Esophagus squamous epithelium (tissue), 5 donors: ENCODE measurements at regions not wholly inside any gene's neighbourhood (a gene's known extent, or its start where the extent isn't known, plus 50 kb on each side); places are given as distances from the start of the nearest gene placed in this dataset.

ENCODE experiments used
- DNase-seq: peaks from one replicate; lab custom pipeline; 2025; lab: John Stamatoyannopoulos, UW
- H3K27ac ChIP-seq, 4 donors: fragments of 200-600 bp; sonication (generic); one replicate each; pipeline ENCODE4 v1.5.1; 2016 to 2019; ENCODE audit warnings: mild to moderate bottlenecking in 1 of 4
- H3K27me3 ChIP-seq, 4 donors: fragments of 200-600 bp; sonication (generic); 1 replicate in 3 of 4; 2 replicates in 1 of 4; pipeline versions ENCODE4 v1.5.1 to v1.6.0; 2017 to 2021; ENCODE audit warnings: antibody characterized with exemption in 1 of 4
- H3K36me3 ChIP-seq, 3 donors: fragments of 200-600 bp; sonication (generic); one replicate each; pipeline ENCODE4 v1.5.1; 2016 to 2019
- H3K4me1 ChIP-seq, 3 donors: fragments of 200-600 bp; sonication (generic); one replicate each; pipeline ENCODE4 v1.5.1; 2017 to 2019
- H3K4me3 ChIP-seq, 4 donors: fragments of 200-600 bp; sonication (generic); 1 replicate in 3 of 4; 2 replicates in 1 of 4; pipeline ENCODE4 v1.5.1; 2016 to 2019; ENCODE audit warnings: mild to moderate bottlenecking in 2 of 4, moderate library complexity in 1 of 4
- H3K9me3 ChIP-seq, 3 donors: fragments of 200-600 bp; sonication (generic); one replicate each; pipeline ENCODE4 v1.5.1; 2016 to 2019
- POLR2A ChIP-seq, 4 donors: fragments of 450-650 bp; IDR thresholded peaks; one replicate each; pipeline ENCODE4 v1.6.1; 2017; ENCODE audit warnings: antibody characterized with exemption in 4 of 4, mild to moderate bottlenecking in 4 of 4, moderate library complexity in 3 of 4
- WGBS, 2 donors: methylation state at CpG; one replicate each; pipeline ENCODE4 v1.1.5; 2018; 5-methylcytosine and 5-hydroxymethylcytosine counted together
- intact Hi-C: fragments of 100-400 bp; cut with DNase I; formaldehyde crosslinking; loops from one replicate; pipeline ENCODE4 v1.15.0; 2022
- TF ChIP-seq, protein P1 (sequence below), 6 experiments: fragments of 450-650 bp in 4 of 6; fragments of 200-600 bp in 2 of 6; sonication (generic) in 2 of 6; IDR thresholded peaks; one replicate each; pipeline ENCODE4 v1.5.1; 2016 to 2019; ENCODE audit warnings: antibody characterized with exemption in 6 of 6, mild to moderate bottlenecking in 4 of 6, moderate library complexity in 4 of 6
- donor health status: DM: yes; HTN: yes; CAD: no.

DNA sequence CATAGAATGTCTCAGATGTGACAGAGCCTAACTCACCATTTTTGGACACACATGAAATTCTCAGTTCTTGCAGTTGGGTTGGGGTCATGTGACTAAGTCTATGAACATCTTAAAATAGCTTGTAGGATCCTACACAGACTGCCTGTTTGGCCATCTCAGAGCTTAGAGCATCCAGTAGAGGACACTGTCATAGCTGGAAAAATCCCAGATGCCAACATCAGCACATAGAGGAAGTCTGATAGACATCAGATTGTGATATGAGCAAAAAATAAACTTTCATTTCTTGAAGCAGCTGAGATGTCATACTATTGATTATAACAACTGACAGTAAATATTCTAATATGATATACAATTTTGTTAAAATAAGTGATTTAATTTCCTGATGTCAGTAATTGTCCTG lies 207.1 kb downstream of the TRAM1L1 start:
- Histone ChIP-seq H3K9me3 (no peaks in the 10 kb centered on the region), H3K36me3 (no peaks in the 10 kb centered on the region), H3K4me1 (no peaks in the 10 kb centered on the region), H3K27me3 (no peaks in the 10 kb centered on the region), H3K4me3 (no peak overlapping the region), H3K27ac (no peak overlapping the region)
- no peak for TF ChIP-seq POLR2A (IDR thresholded peaks at IDR 0.05)
- TF ChIP-seq, protein P1, sequence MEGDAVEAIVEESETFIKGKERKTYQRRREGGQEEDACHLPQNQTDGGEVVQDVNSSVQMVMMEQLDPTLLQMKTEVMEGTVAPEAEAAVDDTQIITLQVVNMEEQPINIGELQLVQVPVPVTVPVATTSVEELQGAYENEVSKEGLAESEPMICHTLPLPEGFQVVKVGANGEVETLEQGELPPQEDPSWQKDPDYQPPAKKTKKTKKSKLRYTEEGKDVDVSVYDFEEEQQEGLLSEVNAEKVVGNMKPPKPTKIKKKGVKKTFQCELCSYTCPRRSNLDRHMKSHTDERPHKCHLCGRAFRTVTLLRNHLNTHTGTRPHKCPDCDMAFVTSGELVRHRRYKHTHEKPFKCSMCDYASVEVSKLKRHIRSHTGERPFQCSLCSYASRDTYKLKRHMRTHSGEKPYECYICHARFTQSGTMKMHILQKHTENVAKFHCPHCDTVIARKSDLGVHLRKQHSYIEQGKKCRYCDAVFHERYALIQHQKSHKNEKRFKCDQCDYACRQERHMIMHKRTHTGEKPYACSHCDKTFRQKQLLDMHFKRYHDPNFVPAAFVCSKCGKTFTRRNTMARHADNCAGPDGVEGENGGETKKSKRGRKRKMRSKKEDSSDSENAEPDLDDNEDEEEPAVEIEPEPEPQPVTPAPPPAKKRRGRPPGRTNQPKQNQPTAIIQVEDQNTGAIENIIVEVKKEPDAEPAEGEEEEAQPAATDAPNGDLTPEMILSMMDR (IDR thresholded peaks at IDR 0.05) = no peak
- DNase-seq = no peak
- intact Hi-C loops = no loop called here

DNA sequence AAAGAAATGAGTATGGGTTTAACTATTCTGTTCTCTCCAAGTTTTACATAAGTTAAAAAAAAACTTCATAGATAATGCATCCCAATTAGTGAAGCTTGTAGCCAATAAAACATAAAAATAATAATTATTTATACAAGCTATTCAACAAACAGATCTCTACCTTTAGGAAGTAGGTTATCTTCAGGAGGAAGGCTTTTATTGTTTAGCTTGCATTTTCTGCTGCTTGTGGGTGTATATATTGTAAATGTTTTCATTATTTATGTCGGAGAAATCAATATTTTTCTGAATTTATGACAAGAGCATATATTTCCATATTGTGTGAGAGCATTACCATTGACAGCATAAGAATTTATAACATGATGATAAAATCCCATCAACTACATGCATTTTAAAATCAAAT lies 208.3 kb downstream of the TRAM1L1 start:
- WGBS, 2 donors = 53 to 59% methylated on average over 1 of the region's 1 CpG
- no peaks in the 10 kb centered on the region for H3K36me3 ChIP-seq

GRCh38 chr4:116872941-116873340 lies 212.4 kb downstream of the TRAM1L1 start:
- Histone ChIP-seq H3K9me3 (no peaks in the 10 kb centered on the region), H3K4me3 (no peak overlapping the region), H3K36me3 (no peaks in the 10 kb centered on the region), H3K27ac (no peak overlapping the region), H3K27me3 (no peaks in the 10 kb centered on the region), H3K4me1 (no peaks in the 10 kb centered on the region)
- no peak for TF ChIP-seq POLR2A (IDR thresholded peaks at IDR 0.05)
- TF ChIP-seq, protein P1 (IDR thresholded peaks at IDR 0.05) = no peak
- WGBS, 2 donors = 23 to 37% methylated on average over 1 of the region's 1 CpG
- intact Hi-C loops = no loop called here
- no peak for DNase-seq

More for the DNA sequence above, 208.3 kb downstream of the TRAM1L1 start:
- H3K4me1 ChIP-seq = no peaks in the 10 kb centered on the region
- no peak overlapping the region for H3K4me3 ChIP-seq
- no peak overlapping the region for H3K27ac ChIP-seq
- TF ChIP-seq POLR2A (IDR thresholded peaks at IDR 0.05) = no peak
- TF ChIP-seq, protein P1 (IDR thresholded peaks at IDR 0.05) = no peak
- DNase-seq = no peak
- no peaks in the 10 kb centered on the region for H3K9me3 ChIP-seq
- no peaks in the 10 kb centered on the region for H3K27me3 ChIP-seq
- intact Hi-C loops = no loop called here

DNA sequence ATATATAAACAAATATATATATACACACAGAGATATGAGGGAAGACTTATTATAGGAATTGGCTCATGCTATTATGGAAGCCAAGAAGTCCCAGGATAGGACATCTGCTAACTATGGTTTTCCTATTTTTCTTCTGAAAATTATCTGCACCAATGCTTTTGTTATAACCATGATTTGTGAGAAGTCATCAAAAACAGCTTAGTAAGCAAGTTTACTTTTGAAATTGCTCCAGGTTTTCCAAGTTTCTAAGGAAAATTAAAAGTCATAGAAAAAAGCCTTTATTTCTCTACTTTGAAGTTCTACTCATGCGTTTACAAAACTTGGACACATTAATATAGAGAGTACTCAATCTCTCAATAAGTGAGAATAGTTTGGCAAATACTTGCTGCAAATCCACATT lies 213.1 kb downstream of the TRAM1L1 start:
- no peak for DNase-seq
- Histone ChIP-seq H3K4me3 (no peak overlapping the region), H3K4me1 (no peaks in the 10 kb centered on the region), H3K9me3 (no peaks in the 10 kb centered on the region), H3K27ac (no peak overlapping the region), H3K36me3 (no peaks in the 10 kb centered on the region), H3K27me3 (no peaks in the 10 kb centered on the region)
- WGBS, 2 donors = 45 to 46% methylated on average over 1 of the region's 1 CpG
- TF ChIP-seq, protein P1 (IDR thresholded peaks at IDR 0.05) = no peak
- no peak for TF ChIP-seq POLR2A (IDR thresholded peaks at IDR 0.05)
- intact Hi-C loops = no loop called here

DNA sequence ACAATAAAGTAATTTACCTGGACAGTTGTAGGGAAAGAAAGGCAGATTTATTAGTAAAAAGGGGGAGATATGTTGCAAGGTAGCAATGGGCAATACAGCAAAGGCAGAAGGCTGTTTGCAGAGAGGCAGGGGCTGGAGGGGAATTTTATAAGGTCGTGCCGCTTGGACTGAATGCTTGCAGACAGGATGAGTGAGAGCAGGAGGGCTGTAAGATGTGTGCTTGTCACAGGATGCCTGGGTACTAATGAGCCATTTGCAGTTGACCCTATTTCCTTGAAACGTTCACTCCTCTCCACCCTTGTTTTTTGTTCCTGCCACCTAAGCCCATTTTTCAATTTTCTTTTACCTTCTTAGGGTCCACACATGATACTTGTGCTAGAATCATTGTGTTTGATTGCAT lies 214.7 kb downstream of the TRAM1L1 start:
- no peak for TF ChIP-seq POLR2A (IDR thresholded peaks at IDR 0.05)
- TF ChIP-seq, protein P1 (IDR thresholded peaks at IDR 0.05) = no peak
- 37 to 40% methylated on average over 3 of the region's 3 CpGs for WGBS, 2 donors
- DNase-seq = no peak

More for the DNA sequence above, 214.7 kb downstream of the TRAM1L1 start:
- no peaks in the 10 kb centered on the region for H3K36me3 ChIP-seq
- H3K27me3 ChIP-seq = no peaks in the 10 kb centered on the region
- intact Hi-C loops = no loop called here
- H3K4me1 ChIP-seq = no peaks in the 10 kb centered on the region
- no peak overlapping the region for H3K27ac ChIP-seq
- H3K4me3 ChIP-seq = no peak overlapping the region
- H3K9me3 ChIP-seq = no peaks in the 10 kb centered on the region
